ENCODE measurements at regions not wholly inside any gene's neighbourhood (a gene's known extent, or its start where the extent isn't known, plus 50 kb on each side); places are given as distances from the start of the nearest gene placed in this dataset.

- FAIRE-seq: no peak
Observed at GRCh38 chr2:23122681-23123215, 262.2 kb upstream of the KLHL29 start.

GRCh38 chr2:23123686-23124085 lies 261.3 kb upstream of the KLHL29 start:
- FAIRE-seq: no peak

GRCh38 chr2:23124214-23124750 lies 260.7 kb upstream of the KLHL29 start:
- FAIRE-seq: no peak

DNA sequence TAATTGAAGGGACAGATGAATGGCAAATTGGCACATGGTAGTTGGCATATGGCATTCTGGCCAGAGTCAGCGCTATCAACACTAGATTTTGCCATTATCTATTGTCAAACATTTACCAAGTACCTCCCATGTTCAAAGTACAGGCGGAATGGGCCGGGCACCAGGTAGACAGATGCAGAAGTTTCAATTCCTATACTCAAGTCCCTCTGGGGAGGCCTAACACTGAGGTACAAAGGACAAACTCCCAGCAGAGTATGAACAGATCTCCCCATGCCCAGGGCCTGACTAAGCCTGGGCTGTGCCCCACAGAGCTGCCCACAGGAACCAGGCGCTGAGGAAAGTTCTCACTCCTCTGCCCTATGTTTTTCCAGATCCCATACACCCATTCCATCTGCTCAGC lies 257.5 kb upstream of the KLHL29 start:
- FAIRE-seq: no peak

GRCh38 chr2:23128684-23129292 lies 256.2 kb upstream of the KLHL29 start:
- no peak for FAIRE-seq

DNA sequence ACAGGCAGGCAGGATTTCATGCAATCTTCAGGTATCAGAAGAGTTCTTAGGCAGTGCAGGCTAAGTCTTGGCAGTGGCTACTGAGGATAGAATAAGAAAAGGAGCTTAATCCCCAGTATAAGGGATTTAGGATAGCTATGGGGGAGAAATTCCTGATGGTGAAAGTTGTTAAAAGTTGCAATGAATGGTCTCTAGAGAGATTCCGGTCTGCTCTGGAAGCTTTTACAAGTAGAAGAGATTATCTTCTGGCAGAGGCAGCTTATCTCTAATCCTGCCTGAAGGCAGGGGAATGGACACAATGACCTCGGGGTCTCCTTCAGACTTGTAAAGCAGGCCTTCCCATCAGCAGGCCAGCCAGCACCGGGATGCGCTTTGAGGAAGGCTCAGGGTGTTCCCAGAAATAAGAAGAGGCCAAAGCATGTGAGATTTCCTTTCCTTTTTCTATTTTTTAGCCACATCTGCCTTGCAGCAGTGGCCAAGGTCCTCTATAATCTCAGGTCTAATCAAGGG lies 253.9 kb upstream of the KLHL29 start:
- no peak for FAIRE-seq

DNA sequence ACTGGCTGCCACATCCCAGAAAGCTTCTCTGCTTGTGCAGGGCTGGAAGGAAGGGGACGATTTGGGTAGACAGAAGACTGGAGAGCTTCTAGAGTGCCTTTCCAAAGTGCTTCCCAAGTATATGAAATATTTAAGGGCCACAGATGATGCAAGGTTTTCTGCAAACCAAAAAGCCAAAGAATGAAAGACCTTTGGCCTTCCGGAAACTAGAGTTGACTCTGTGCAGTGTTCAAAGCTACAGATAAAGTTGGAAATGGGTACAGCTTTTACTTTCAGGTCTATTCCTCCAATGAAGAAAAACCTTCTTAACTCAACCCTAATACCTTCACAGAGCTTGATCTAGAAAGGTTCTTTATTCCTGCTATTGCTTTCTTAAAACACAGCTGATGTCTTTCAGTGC lies 253.0 kb upstream of the KLHL29 start:
- FAIRE-seq: no peak

DNA sequence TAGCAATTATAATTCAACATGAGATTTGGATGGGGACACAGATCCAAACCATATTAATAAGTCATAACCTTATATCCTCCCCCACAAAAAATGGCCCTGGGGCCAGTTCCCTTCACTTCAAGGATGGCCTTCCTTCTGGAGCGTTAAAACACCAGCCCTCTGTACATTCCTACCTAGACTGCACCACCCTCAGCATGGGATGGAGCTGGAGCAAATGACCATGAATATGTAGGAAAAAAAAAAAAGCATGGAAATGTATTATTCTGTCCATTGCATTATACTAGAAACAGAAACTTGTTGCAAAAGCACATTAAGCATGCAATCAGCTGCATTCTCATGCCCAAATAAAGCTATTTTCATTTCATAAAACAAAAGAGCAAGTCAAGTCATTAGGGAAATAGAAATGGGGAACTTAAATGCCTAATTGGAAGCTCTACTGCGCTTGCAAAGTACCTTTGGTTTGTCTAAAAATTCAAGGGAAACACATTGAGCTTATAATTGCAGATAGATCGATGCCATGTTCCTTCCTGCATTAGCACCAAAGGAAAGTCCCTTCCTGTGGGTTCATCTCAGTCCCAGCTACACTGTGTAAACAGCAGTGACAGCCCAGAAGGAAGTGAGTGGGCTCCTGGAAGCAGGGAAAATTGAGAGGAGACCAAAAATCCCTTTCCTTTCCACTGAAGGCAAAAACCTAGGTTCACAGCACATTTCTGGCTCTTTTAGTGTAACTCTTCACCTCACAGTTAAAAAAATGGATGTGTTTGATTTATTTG lies 252.0 kb upstream of the KLHL29 start:
- FAIRE-seq: no peak

DNA sequence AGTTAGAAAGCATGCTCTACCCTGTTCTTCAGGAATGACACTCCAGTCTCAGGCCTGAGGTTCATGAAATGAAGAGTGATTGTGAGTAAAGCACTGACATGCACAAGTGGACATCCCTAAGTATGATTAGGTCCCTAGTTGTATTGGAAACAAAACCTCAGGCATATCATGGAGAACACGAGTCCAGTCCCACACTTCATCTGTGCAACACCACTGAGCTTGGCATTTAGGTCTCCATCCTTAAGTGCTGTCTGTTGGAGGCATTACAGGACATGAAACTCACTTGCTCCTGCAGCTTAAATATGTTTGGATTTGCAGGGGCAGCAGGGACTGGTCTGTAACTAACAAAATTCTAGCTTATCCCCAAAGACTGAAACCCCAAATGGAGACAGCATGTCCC lies 250.3 kb upstream of the KLHL29 start:
- no peak for FAIRE-seq

DNA sequence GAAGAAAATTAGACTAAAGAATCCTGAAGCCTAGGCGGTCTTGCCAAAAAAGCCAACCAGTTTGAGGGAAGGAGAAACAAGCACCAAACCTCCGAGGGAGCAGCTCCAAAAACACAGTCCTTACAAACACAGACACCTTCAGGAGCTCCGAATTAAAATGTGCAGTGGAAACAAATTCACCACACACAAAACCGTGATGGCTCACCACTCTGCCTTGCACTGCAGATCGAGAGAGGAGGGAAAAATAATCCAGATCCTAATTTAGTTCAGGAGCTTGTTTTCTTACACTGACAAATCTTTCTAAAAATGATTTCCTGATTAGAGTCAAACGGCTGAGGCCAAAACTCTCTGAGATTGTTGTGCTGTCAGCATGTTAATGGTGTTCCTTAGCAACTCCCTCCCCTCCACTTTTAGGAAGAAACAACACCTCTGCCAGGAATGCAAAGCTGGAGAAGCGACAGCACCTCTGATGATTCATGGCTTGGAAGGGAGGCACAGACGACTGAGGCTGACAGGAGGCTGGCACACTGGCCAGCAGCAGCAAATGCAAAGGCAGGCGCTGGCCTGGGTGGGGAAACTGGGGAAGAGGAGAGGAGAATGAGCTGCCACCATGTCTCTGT lies 249.4 kb upstream of the KLHL29 start:
- FAIRE-seq: no peak

DNA sequence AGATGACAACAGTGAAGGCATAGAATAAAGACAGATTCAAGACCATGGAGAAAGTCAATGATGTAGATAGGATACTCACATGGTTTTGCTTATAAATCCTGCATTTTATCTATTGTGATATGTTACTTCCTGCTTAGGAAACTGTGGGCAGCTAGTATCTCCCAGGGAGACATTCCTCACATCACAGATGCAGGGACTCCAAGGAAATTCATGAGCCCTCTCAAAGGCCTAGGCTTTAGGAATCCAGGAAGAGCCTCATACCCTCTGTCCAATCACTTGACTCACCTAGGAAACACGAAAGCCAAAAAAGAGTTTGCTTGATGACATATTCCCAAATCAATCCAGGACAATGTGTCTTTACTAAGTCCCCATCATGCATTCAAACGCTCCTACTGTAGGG lies 247.8 kb upstream of the KLHL29 start:
- FAIRE-seq: no peak

GRCh38 chr2:23138701-23139100 lies 246.3 kb upstream of the KLHL29 start:
- FAIRE-seq: no peak

- FAIRE-seq: no peak
Observed at GRCh38 chr2:23145460-23145859, 239.5 kb upstream of the KLHL29 start.

DNA sequence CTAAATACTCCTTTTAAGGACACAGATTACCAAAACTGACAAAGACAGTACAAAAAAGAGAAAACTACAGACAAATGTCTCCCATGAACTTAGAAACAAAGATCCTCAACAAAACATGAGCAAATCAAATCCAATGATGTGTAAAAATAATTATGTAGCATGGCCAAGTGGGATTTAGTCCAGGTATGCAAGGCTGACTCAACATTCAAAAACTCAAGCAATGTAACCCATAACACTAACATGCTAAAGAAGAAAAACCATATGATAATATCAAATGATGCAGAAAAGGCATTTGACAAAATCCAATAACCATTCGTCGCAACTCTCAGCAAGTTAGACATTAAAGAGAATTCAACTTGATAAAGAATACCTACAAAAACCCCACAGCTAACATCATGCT lies 239.0 kb upstream of the KLHL29 start:
- FAIRE-seq: no peak

DNA sequence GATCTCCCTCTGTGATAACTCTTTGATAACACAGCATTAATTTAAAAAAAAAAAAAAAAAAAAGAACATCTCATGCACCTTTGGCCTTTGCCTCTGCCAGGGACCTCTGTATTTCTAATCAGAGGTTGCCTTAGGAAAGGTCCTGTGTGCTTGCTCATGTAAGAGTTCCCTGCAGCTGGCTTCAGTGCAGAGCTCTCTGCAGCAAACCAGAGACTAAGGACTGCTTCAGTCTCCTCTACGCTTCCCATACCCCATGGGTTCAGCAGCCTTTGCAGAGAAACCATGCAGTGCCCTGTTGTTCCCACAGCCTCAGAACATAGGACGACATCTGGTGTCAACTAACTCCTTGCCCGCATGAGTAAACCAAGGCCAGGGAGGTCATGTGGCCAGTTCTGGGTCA lies 236.6 kb upstream of the KLHL29 start:
- FAIRE-seq: no peak

- FAIRE-seq: no peak
Observed at GRCh38 chr2:23149777-23150176, 235.2 kb upstream of the KLHL29 start.

DNA sequence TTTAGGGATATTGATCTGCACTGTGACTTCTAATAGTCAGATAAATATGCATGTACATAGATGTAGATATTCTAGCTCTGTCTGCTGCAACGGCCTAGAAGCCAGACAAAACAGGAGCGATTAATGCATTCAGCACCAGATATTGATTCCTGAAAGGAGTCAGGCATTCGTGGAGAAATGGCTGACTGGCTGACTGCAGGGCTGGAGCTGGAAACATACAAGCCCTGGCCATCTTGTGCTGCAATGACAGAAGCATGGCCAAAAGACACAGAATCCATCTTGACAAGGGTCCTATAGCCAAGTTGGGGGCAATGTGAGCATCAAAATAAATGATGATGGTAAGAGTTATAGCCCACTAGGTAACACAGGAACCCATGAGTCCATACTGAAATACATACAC lies 231.5 kb upstream of the KLHL29 start:
- FAIRE-seq: no peak

- no peak for FAIRE-seq
Observed at GRCh38 chr2:23155022-23155421, 230.0 kb upstream of the KLHL29 start.

GRCh38 chr2:23157812-23158211 lies 227.2 kb upstream of the KLHL29 start:
- no peak for FAIRE-seq

GRCh38 chr2:23158306-23158705 lies 226.7 kb upstream of the KLHL29 start:
- FAIRE-seq: no peak

GRCh38 chr2:23159746-23160405 lies 225.1 kb upstream of the KLHL29 start:
- FAIRE-seq: no peak

DNA sequence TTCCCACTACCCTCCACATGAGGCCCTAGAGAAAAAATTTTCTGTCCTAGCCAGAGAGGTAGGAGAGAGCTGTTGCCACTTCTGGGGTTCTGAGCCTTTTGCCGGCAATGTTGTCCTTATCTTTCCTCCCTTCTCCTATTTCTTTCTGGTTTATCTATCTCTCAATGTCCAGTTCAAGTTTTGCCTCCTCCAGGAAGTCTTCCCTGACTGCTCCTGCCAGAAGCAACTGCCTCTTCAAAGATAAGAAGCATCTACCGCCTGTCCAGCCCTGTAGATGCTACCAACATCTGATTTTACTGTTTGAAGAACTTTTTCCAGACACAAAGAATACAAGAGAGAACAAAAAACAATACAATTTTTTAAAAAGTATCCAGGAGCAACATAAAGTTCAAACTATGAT lies 220.8 kb upstream of the KLHL29 start:
- FAIRE-seq: no peak

DNA sequence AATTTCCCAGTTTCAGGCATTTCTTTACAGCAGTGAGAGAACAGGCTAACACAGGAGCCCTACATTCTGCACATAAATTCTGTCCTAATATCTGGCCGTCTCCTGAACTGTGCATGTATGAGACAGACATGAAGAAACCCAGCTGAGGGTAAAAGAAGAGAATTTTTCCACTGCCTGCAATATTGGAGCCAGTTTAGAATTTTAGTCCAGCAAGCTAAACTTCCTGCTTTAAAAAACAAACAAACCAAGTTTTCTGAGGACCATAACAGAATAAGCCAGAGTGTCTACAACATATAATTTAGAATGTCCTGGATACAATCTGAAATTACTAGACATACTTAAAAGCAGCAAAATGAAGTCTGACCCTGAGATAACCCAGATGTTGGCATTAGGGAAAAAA lies 215.1 kb upstream of the KLHL29 start:
- FAIRE-seq: no peak
